HUES48 (cell line): ENCODE measurements at regions not wholly inside any gene's neighbourhood (a gene's known extent, or its start where the extent isn't known, plus 50 kb on each side); places are given as distances from the start of the nearest gene placed in this dataset.

Experiments
- H3K27ac ChIP-seq: one replicate; pipeline ENCODE4 v1.7.0; 2013; ENCODE audit warnings: low read depth, low read length, inconsistent platforms
- H3K27me3 ChIP-seq: 2 replicates; pipeline ENCODE4 v1.6.1; 2013; ENCODE audit warnings: mild to moderate bottlenecking, low read length; ENCODE audit not compliant: control insufficient read depth, insufficient read depth
- H3K36me3 ChIP-seq: 2 replicates; pipeline ENCODE4 v1.6.1; 2013; ENCODE audit warnings: low read length; ENCODE audit not compliant: control insufficient read depth, insufficient read depth
- H3K4me1 ChIP-seq: 2 replicates; pipeline ENCODE4 v1.6.1; 2013; ENCODE audit warnings: mild to moderate bottlenecking, low read length; ENCODE audit not compliant: control insufficient read depth, insufficient read depth
- H3K4me3 ChIP-seq: 2 replicates; pipeline ENCODE4 v1.5.1; 2013; ENCODE audit warnings: mild to moderate bottlenecking, low read depth, low read length
- H3K9ac ChIP-seq: 2 replicates; pipeline ENCODE4 v1.6.1; 2013; ENCODE audit warnings: mild to moderate bottlenecking, low read depth, low read length, moderate library complexity
- H3K9me3 ChIP-seq: 2 replicates; pipeline ENCODE4 v1.6.1; 2013; ENCODE audit warnings: low read length; ENCODE audit not compliant: control insufficient read depth, insufficient read depth

- Histone ChIP-seq H3K4me3 (no peak overlapping the region), H3K9me3 (no peaks in the 10 kb centered on the region), H3K36me3 (no peaks in the 10 kb centered on the region), H3K4me1 (no peaks in the 10 kb centered on the region), H3K27me3 (no peaks in the 10 kb centered on the region), H3K27ac (no peak overlapping the region), H3K9ac (no peak overlapping the region)
Observed at GRCh38 chr4:17380347-17380746, 131.5 kb downstream of the QDPR start.

- H3K27me3 ChIP-seq: no peaks in the 10 kb centered on the region
- no peak overlapping the region for H3K9ac ChIP-seq
- H3K27ac ChIP-seq: no peak overlapping the region
- no peaks in the 10 kb centered on the region for H3K4me1 ChIP-seq
- H3K36me3 ChIP-seq: no peaks in the 10 kb centered on the region
- H3K4me3 ChIP-seq: no peak overlapping the region
- H3K9me3 ChIP-seq: no peaks in the 10 kb centered on the region
Observed at GRCh38 chr4:17376205-17376604, 135.7 kb downstream of the QDPR start.

- no peak overlapping the region for H3K4me3 ChIP-seq
- H3K9ac ChIP-seq: no peak overlapping the region
- H3K27me3 ChIP-seq: no peaks in the 10 kb centered on the region
- H3K4me1 ChIP-seq: no peaks in the 10 kb centered on the region
- H3K36me3 ChIP-seq: no peaks in the 10 kb centered on the region
- H3K27ac ChIP-seq: no peak overlapping the region
- H3K9me3 ChIP-seq: no peaks in the 10 kb centered on the region
Observed at GRCh38 chr4:17373666-17374065, 138.2 kb downstream of the QDPR start.

GRCh38 chr4:17370818-17371217 is 141.1 kb downstream of the QDPR start:
- H3K9me3 ChIP-seq: no peaks in the 10 kb centered on the region
- no peaks in the 10 kb centered on the region for H3K4me1 ChIP-seq
- H3K27ac ChIP-seq: no peak overlapping the region
- no peak overlapping the region for H3K9ac ChIP-seq
- H3K36me3 ChIP-seq: no peaks in the 10 kb centered on the region
- no peaks in the 10 kb centered on the region for H3K27me3 ChIP-seq
- H3K4me3 ChIP-seq: no peak overlapping the region

GRCh38 chr4:17368408-17368807 is 143.5 kb downstream of the QDPR start:
- H3K27me3 ChIP-seq: no peaks in the 10 kb centered on the region
- no peaks in the 10 kb centered on the region for H3K9me3 ChIP-seq
- no peak overlapping the region for H3K4me3 ChIP-seq

GRCh38 chr4:17367201-17367600 is 144.7 kb downstream of the QDPR start:
- H3K36me3 ChIP-seq: no peaks in the 10 kb centered on the region

More at GRCh38 chr4:17368408-17368807, 143.5 kb downstream of the QDPR start:
- H3K36me3 ChIP-seq: no peaks in the 10 kb centered on the region
- H3K9ac ChIP-seq: no peak overlapping the region
- no peak overlapping the region for H3K27ac ChIP-seq
- no peaks in the 10 kb centered on the region for H3K4me1 ChIP-seq

GRCh38 chr4:17366496-17366895 is 145.4 kb downstream of the QDPR start:
- H3K9me3 ChIP-seq: no peaks in the 10 kb centered on the region
- no peaks in the 10 kb centered on the region for H3K4me1 ChIP-seq
- H3K27ac ChIP-seq: no peak overlapping the region
- H3K36me3 ChIP-seq: no peaks in the 10 kb centered on the region
- H3K9ac ChIP-seq: no peak overlapping the region
- H3K27me3 ChIP-seq: no peaks in the 10 kb centered on the region
- H3K4me3 ChIP-seq: no peak overlapping the region

More at GRCh38 chr4:17367201-17367600, 144.7 kb downstream of the QDPR start:
- H3K9me3 ChIP-seq: no peaks in the 10 kb centered on the region
- no peak overlapping the region for H3K4me3 ChIP-seq
- no peak overlapping the region for H3K27ac ChIP-seq
- no peaks in the 10 kb centered on the region for H3K27me3 ChIP-seq
- H3K4me1 ChIP-seq: no peaks in the 10 kb centered on the region
- H3K9ac ChIP-seq: no peak overlapping the region

- Histone ChIP-seq H3K4me1 (no peaks in the 10 kb centered on the region), H3K4me3 (no peak overlapping the region), H3K9me3 (no peaks in the 10 kb centered on the region), H3K27ac (no peak overlapping the region), H3K27me3 (no peaks in the 10 kb centered on the region), H3K36me3 (no peaks in the 10 kb centered on the region), H3K9ac (no peak overlapping the region)
Observed at GRCh38 chr4:17362430-17362829, 149.5 kb downstream of the QDPR start.

- no peaks in the 10 kb centered on the region for H3K27me3 ChIP-seq
- H3K36me3 ChIP-seq: no peaks in the 10 kb centered on the region
- no peaks in the 10 kb centered on the region for H3K4me1 ChIP-seq
- H3K9ac ChIP-seq: no peak overlapping the region
- H3K4me3 ChIP-seq: no peak overlapping the region
- H3K9me3 ChIP-seq: no peaks in the 10 kb centered on the region
- no peak overlapping the region for H3K27ac ChIP-seq
Observed at GRCh38 chr4:17358241-17358640, 153.6 kb downstream of the QDPR start.

GRCh38 chr4:17356926-17357325 is 155.0 kb downstream of the QDPR start:
- H3K27ac ChIP-seq: no peak overlapping the region
- no peaks in the 10 kb centered on the region for H3K4me1 ChIP-seq
- no peak overlapping the region for H3K9ac ChIP-seq
- H3K4me3 ChIP-seq: no peak overlapping the region
- no peaks in the 10 kb centered on the region for H3K9me3 ChIP-seq
- H3K36me3 ChIP-seq: no peaks in the 10 kb centered on the region
- no peaks in the 10 kb centered on the region for H3K27me3 ChIP-seq

GRCh38 chr4:17352357-17352756 is 159.5 kb downstream of the QDPR start:
- Histone ChIP-seq H3K27me3 (no peaks in the 10 kb centered on the region), H3K9ac (no peak overlapping the region), H3K36me3 (no peaks in the 10 kb centered on the region), H3K9me3 (no peaks in the 10 kb centered on the region), H3K27ac (no peak overlapping the region), H3K4me1 (no peaks in the 10 kb centered on the region), H3K4me3 (no peak overlapping the region)

- no peak overlapping the region for H3K4me3 ChIP-seq
- H3K36me3 ChIP-seq: no peaks in the 10 kb centered on the region
- no peaks in the 10 kb centered on the region for H3K9me3 ChIP-seq
- peaks cover 14% of the 10 kb centered on the region for H3K4me1 ChIP-seq
- H3K9ac ChIP-seq: no peak overlapping the region
- no peak overlapping the region for H3K27ac ChIP-seq
- H3K27me3 ChIP-seq: no peaks in the 10 kb centered on the region
Observed at GRCh38 chr4:17347445-17347844, 164.4 kb downstream of the QDPR start.
